ENCODE measurements at regions not wholly inside any gene's neighbourhood (a gene's known extent, or its start where the extent isn't known, plus 50 kb on each side); places are given as distances from the start of the nearest gene placed in this dataset.

DNA sequence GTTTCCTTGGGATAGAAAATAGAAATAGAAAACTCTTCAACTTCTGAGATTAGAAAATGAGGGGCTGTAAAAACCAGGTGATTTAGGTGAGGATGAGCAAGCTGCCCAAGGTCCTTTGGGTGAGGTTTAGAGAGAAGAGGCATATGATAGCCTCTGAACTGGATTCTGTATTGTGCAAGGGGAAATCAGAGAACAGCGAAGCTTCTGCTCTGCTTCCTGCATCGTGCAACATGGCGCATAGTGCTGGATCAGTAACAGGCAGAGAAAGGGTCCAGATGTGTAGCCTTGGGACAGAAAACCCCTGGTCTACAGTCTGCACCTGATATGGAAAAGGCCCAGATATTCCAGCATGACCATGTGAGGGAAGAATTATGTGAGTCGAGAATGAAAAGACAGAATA is 121.7 kb downstream of the MBL2 start:
- H3K4me3 ChIP-seq: no peak overlapping the region
- no peaks in the 10 kb centered on the region for H3K4me1 ChIP-seq
- intact Hi-C loops (cut with DNase I; ENCODE audit: low total_unique reads): no loop called here
- TF ChIP-seq POLR2A (IDR thresholded peaks at IDR 0.05): no peak
- TF ChIP-seq POLR2AphosphoS5 (IDR thresholded peaks at IDR 0.05): no peak
- TF ChIP-seq, protein P1, sequence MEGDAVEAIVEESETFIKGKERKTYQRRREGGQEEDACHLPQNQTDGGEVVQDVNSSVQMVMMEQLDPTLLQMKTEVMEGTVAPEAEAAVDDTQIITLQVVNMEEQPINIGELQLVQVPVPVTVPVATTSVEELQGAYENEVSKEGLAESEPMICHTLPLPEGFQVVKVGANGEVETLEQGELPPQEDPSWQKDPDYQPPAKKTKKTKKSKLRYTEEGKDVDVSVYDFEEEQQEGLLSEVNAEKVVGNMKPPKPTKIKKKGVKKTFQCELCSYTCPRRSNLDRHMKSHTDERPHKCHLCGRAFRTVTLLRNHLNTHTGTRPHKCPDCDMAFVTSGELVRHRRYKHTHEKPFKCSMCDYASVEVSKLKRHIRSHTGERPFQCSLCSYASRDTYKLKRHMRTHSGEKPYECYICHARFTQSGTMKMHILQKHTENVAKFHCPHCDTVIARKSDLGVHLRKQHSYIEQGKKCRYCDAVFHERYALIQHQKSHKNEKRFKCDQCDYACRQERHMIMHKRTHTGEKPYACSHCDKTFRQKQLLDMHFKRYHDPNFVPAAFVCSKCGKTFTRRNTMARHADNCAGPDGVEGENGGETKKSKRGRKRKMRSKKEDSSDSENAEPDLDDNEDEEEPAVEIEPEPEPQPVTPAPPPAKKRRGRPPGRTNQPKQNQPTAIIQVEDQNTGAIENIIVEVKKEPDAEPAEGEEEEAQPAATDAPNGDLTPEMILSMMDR (IDR thresholded peaks at IDR 0.05 in 8 of 11, conservative IDR thresholded peaks at IDR 0.05 in 3 of 11): no peak
- no peak overlapping the region for H3K27ac ChIP-seq
- no peaks in the 10 kb centered on the region for H3K36me3 ChIP-seq
- DNase-seq: no peak
- H3K9me3 ChIP-seq: no peaks in the 10 kb centered on the region
- no peaks in the 10 kb centered on the region for H3K27me3 ChIP-seq (replicated peaks in 1 of 7)
- WGBS, 5 donors: 54 to 84% (median 69%) methylated on average over 4 of the region's 4 CpGs

DNA sequence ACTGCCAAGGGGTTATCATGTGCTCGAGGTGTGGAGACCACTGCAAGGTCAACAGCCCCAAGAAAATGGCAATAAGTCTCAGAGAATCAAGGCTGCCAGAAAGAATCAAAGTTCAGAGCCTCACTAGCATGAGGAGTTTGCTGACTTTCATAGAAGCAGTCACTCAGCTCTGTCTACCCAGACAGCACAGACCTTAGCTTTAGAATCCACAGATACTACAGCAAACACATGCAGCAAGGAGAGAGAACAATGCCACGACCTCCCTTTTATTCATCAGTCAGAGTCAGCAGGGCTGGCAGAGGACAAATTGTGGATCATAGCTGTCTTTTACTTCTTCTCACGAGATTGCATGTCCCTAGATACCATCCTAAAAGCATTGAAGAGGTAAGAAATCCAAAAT is 121.3 kb downstream of the MBL2 start:
- Histone ChIP-seq H3K4me3 (no peak overlapping the region), H3K9me3 (no peaks in the 10 kb centered on the region), H3K27ac (no peak overlapping the region), H3K36me3 (no peaks in the 10 kb centered on the region), H3K27me3 (replicated peaks in 1 of 7) (no peaks in the 10 kb centered on the region), H3K4me1 (no peaks in the 10 kb centered on the region)
- intact Hi-C loops (cut with DNase I; ENCODE audit: low total_unique reads): no loop called here
- TF ChIP-seq POLR2AphosphoS5 (IDR thresholded peaks at IDR 0.05): no peak
- 44 to 79% (median 61%) methylated on average over 3 of the region's 3 CpGs for WGBS, 5 donors
- DNase-seq: no peak

DNA sequence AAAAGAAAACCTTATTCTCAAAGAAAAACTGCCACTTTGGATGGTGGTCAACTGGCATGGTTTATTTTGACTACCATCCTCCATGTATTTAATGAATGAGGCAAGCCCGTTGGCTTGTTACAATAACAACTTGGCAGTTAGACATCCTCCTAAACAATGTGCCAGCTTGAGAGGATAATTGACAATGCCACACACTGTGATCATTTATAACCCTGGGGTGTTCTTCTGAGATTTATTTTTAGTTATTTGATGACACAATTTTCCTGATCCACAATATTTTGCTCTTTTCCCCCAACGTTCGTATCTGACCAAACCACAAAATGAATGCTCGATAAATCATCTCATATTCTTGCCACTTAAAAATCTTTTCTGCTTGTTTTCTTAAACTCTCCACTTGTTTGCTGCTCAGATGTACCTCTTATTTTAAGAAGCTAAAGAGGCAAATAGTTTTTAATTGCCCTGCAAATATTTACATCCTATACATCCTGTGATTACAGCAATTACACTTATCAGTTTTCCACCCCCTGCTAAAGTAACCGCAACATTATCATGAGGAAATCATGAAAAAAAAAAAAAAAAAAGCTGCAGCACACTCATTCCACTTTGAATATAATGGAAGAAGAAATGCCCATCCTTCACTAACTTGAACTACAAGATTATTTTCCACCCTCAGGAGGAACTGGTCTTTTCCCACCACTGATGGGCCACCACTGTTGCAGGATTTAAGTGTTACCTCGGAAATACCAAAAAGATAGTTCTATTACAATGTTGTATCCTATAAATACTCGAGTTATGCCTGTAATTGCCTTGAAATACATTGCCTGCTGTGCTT is 119.9 kb downstream of the MBL2 start:
- no peaks in the 10 kb centered on the region for H3K4me1 ChIP-seq
- no peaks in the 10 kb centered on the region for H3K36me3 ChIP-seq
- no peak for DNase-seq
- intact Hi-C loops (cut with DNase I; ENCODE audit: low total_unique reads): no loop called here
- no peak overlapping the region for H3K4me3 ChIP-seq
- 18 to 32% (median 27%) methylated on average over 7 of the region's 7 CpGs for WGBS, 5 donors
- TF ChIP-seq, protein P1 (IDR thresholded peaks at IDR 0.05 in 8 of 11, conservative IDR thresholded peaks at IDR 0.05 in 3 of 11): no peak
- TF ChIP-seq POLR2A (IDR thresholded peaks at IDR 0.05): no peak
- no peak for TF ChIP-seq POLR2AphosphoS5 (IDR thresholded peaks at IDR 0.05)
- no peak overlapping the region for H3K27ac ChIP-seq
- H3K9me3 ChIP-seq: no peaks in the 10 kb centered on the region
- no peaks in the 10 kb centered on the region for H3K27me3 ChIP-seq (replicated peaks in 1 of 7)

DNA sequence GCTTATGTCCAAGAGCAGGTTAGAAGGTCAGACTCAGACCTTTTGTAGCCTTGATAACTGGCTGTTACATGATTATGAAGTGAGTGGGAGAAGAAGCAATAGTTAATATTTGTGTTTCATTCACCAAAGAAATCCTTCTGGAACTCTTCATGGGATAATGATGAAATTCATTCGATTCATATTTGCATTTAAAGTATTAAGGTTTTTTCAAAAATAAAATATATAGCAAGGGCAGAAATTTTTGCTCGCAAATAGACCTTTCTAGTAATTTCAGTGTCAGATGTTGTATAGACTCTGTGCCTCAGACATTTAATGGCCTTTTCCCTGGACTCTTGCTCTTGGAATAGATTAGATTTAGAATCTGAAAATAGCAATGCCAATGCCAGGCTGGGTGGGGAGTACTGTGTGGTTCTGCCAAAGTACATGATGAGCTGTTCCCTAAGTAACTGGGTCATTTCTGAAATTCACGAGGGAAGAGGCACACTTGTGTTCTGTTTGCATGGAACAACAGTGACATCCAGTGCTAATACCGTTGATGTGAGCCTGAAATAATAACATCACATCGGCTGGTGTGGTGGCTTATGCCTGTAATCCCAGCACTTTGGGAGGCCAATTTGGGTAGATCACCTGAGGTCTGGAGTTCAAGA is 119.2 kb downstream of the MBL2 start:
- intact Hi-C loops (cut with DNase I; ENCODE audit: low total_unique reads): no loop called here
- 77 to 90% (median 80%) methylated on average over 5 of the region's 5 CpGs for WGBS, 5 donors
- no peak overlapping the region for H3K4me3 ChIP-seq
- H3K9me3 ChIP-seq: no peaks in the 10 kb centered on the region
- H3K27me3 ChIP-seq (replicated peaks in 1 of 7): no peaks in the 10 kb centered on the region
- DNase-seq: no peak
- no peaks in the 10 kb centered on the region for H3K4me1 ChIP-seq
- no peak overlapping the region for H3K27ac ChIP-seq
- TF ChIP-seq, protein P1 (IDR thresholded peaks at IDR 0.05 in 8 of 11, conservative IDR thresholded peaks at IDR 0.05 in 3 of 11): no peak
- TF ChIP-seq POLR2AphosphoS5 (IDR thresholded peaks at IDR 0.05) (no peak), POLR2A (IDR thresholded peaks at IDR 0.05) (no peak)
- H3K36me3 ChIP-seq: no peaks in the 10 kb centered on the region
